Kasumi-1 (cell line): ENCODE measurements at regions not wholly inside any gene's neighbourhood (a gene's known extent, or its start where the extent isn't known, plus 50 kb on each side); places are given as distances from the start of the nearest gene placed in this dataset.
A peak's percentile ranks its signal among the peaks of the same experiment; 100 is the strongest.

Experiments
- DNase-seq, 2 experiments: peaks; one replicate each; lab custom pipeline; 2025; lab: John Stamatoyannopoulos, UW

- DNase-seq = no peak
Observed at GRCh38 chr7:132666774-132667172, 90.5 kb upstream of the PLXNA4 start.

- no peak for DNase-seq
Observed at GRCh38 chr7:132666071-132666773, 90.0 kb upstream of the PLXNA4 start.

- DNase-seq = peak; percentile 69 to 82
Observed at GRCh38 chr7:132656846-132657776, 80.8 kb upstream of the PLXNA4 start.

GRCh38 chr7:132656341-132656740 lies 80.1 kb upstream of the PLXNA4 start:
- no peak for DNase-seq

GRCh38 chr7:132655131-132655727 lies 79.0 kb upstream of the PLXNA4 start:
- peak; percentile 99 for DNase-seq

GRCh38 chr7:132654150-132654549 lies 77.9 kb upstream of the PLXNA4 start:
- DNase-seq = peak; percentile 35 to 70

GRCh38 chr7:132653366-132653930 lies 77.2 kb upstream of the PLXNA4 start:
- DNase-seq = peak; percentile 53 to 63

GRCh38 chr7:132652507-132652906 lies 76.2 kb upstream of the PLXNA4 start:
- peak; percentile 9 to 25 for DNase-seq

- no peak for DNase-seq
Observed at GRCh38 chr7:132650498-132650897, 74.2 kb upstream of the PLXNA4 start.

GRCh38 chr7:132647311-132647710 lies 71.0 kb upstream of the PLXNA4 start:
- DNase-seq = no peak

- DNase-seq = no peak
Observed at GRCh38 chr7:132646052-132646451, 69.8 kb upstream of the PLXNA4 start.

- DNase-seq = no peak
Observed at GRCh38 chr7:132643302-132643701, 67.0 kb upstream of the PLXNA4 start.

GRCh38 chr7:132641238-132641637 lies 65.0 kb upstream of the PLXNA4 start:
- no peak for DNase-seq

GRCh38 chr7:132639983-132640382 lies 63.7 kb upstream of the PLXNA4 start:
- DNase-seq = no peak

GRCh38 chr7:132638000-132638399 lies 61.7 kb upstream of the PLXNA4 start:
- DNase-seq = no peak

GRCh38 chr7:132636581-132636980 lies 60.3 kb upstream of the PLXNA4 start:
- no peak for DNase-seq

- no peak for DNase-seq
Observed at GRCh38 chr7:132635127-132635526, 58.9 kb upstream of the PLXNA4 start.

- DNase-seq = no peak
Observed at GRCh38 chr7:132630834-132631233, 54.6 kb upstream of the PLXNA4 start.
